ENCODE measurements at regions not wholly inside any gene's neighbourhood (a gene's known extent, or its start where the extent isn't known, plus 50 kb on each side); places are given as distances from the start of the nearest gene placed in this dataset.

GRCh38 chr12:125289970-125290369 lies 224.7 kb downstream of the AACS start:
- no peaks in the 10 kb centered on the region for H3K27me3 ChIP-seq (replicated peaks)
- H3K27ac ChIP-seq, result no peak overlapping the region
- TF ChIP-seq, protein P1, sequence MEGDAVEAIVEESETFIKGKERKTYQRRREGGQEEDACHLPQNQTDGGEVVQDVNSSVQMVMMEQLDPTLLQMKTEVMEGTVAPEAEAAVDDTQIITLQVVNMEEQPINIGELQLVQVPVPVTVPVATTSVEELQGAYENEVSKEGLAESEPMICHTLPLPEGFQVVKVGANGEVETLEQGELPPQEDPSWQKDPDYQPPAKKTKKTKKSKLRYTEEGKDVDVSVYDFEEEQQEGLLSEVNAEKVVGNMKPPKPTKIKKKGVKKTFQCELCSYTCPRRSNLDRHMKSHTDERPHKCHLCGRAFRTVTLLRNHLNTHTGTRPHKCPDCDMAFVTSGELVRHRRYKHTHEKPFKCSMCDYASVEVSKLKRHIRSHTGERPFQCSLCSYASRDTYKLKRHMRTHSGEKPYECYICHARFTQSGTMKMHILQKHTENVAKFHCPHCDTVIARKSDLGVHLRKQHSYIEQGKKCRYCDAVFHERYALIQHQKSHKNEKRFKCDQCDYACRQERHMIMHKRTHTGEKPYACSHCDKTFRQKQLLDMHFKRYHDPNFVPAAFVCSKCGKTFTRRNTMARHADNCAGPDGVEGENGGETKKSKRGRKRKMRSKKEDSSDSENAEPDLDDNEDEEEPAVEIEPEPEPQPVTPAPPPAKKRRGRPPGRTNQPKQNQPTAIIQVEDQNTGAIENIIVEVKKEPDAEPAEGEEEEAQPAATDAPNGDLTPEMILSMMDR (IDR thresholded peaks at IDR 0.05; ENCODE audit: low read depth, low read length, missing control alignments), result no peak
- H3K4me3 ChIP-seq (ENCODE audit: low read depth, low read length), result no peak overlapping the region
- in situ Hi-C loops (cut with HindIII; ENCODE audit: low pct_ligation_motif_present, low sequenced_read_pairs), result no loop called here
- DNase-seq, result no peak
- H3K36me3 ChIP-seq (replicated peaks), result no peaks in the 10 kb centered on the region

- Histone ChIP-seq H3K36me3 (replicated peaks) (no peaks in the 10 kb centered on the region), H3K27me3 (replicated peaks) (no peaks in the 10 kb centered on the region), H3K27ac (no peak overlapping the region), H3K4me3 (ENCODE audit: low read depth, low read length) (no peak overlapping the region)
- TF ChIP-seq, protein P1 (IDR thresholded peaks at IDR 0.05; ENCODE audit: low read depth, low read length, missing control alignments), result no peak
- DNase-seq, result no peak
- in situ Hi-C loops (cut with HindIII; ENCODE audit: low pct_ligation_motif_present, low sequenced_read_pairs), result no loop called here
Measured at GRCh38 chr12:125292700-125293099, 227.5 kb downstream of the AACS start.

- Histone ChIP-seq H3K27ac (no peak overlapping the region), H3K27me3 (replicated peaks) (no peaks in the 10 kb centered on the region), H3K4me3 (ENCODE audit: low read depth, low read length) (no peak overlapping the region), H3K36me3 (replicated peaks) (no peaks in the 10 kb centered on the region)
- no peak for DNase-seq
- in situ Hi-C loops (cut with HindIII; ENCODE audit: low pct_ligation_motif_present, low sequenced_read_pairs), result no loop called here
- TF ChIP-seq, protein P1 (IDR thresholded peaks at IDR 0.05; ENCODE audit: low read depth, low read length, missing control alignments), result no peak
Measured at GRCh38 chr12:125295550-125295949, 230.3 kb downstream of the AACS start.

GRCh38 chr12:125296701-125297100 lies 231.5 kb downstream of the AACS start:
- Histone ChIP-seq H3K27me3 (replicated peaks) (no peaks in the 10 kb centered on the region), H3K4me3 (ENCODE audit: low read depth, low read length) (no peak overlapping the region), H3K36me3 (replicated peaks) (no peaks in the 10 kb centered on the region), H3K27ac (no peak overlapping the region)
- DNase-seq, result no peak
- in situ Hi-C loops (cut with HindIII; ENCODE audit: low pct_ligation_motif_present, low sequenced_read_pairs), result no loop called here
- TF ChIP-seq, protein P1 (IDR thresholded peaks at IDR 0.05; ENCODE audit: low read depth, low read length, missing control alignments), result no peak

DNA sequence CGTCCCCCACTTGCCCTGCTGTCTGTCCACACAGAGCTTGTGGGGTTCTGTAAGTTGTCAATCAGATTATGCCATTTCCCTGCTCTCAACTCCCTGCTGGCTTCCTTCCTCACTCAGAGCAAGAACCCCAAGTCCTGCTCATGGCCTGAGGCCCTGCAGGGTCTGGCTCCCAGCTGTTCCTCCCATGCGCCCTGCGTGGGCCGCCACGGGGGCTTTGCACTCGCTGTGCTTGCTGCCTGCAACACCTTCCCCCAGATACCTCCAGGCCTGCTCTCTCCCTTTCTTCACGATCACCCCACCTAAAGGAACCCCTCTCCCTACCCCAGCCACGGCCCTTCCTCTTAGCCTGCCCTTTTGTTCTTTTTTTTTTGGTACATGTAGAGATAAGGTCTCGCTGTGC lies 234.6 kb downstream of the AACS start:
- no peaks in the 10 kb centered on the region for H3K36me3 ChIP-seq (replicated peaks)
- TF ChIP-seq, protein P1 (IDR thresholded peaks at IDR 0.05; ENCODE audit: low read depth, low read length, missing control alignments), result no peak
- H3K27me3 ChIP-seq (replicated peaks), result no peaks in the 10 kb centered on the region
- in situ Hi-C loops (cut with HindIII; ENCODE audit: low pct_ligation_motif_present, low sequenced_read_pairs), result no loop called here
- no peak for DNase-seq
- H3K27ac ChIP-seq, result no peak overlapping the region
- H3K4me3 ChIP-seq (ENCODE audit: low read depth, low read length), result no peak overlapping the region

DNA sequence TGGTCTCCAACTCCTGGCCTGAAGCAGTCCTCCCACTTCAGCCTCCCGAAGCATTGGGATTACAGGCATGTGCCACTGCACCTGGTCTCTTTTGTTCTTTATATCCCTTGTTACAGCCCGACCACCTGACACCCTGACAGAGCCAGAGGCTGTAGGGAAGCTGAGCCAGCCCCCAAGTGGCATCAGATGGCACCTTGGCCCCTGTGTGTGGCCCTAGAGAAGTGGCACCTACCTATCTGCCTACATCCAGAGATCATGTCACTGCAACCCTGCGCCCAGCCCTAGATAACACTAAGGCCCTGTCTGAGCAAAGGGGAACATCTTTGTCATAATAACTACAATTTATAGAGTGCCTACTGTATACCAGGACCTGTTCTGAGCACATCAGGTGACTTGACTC lies 235.0 kb downstream of the AACS start:
- no peak overlapping the region for H3K27ac ChIP-seq
- TF ChIP-seq, protein P1 (IDR thresholded peaks at IDR 0.05; ENCODE audit: low read depth, low read length, missing control alignments), result no peak
- H3K36me3 ChIP-seq (replicated peaks), result no peaks in the 10 kb centered on the region
- no peaks in the 10 kb centered on the region for H3K27me3 ChIP-seq (replicated peaks)
- H3K4me3 ChIP-seq (ENCODE audit: low read depth, low read length), result no peak overlapping the region
- DNase-seq, result no peak
- in situ Hi-C loops (cut with HindIII; ENCODE audit: low pct_ligation_motif_present, low sequenced_read_pairs), result no loop called here
